DND-41 (cell line): ENCODE measurements at regions not wholly inside any gene's neighbourhood (a gene's known extent, or its start where the extent isn't known, plus 50 kb on each side); places are given as distances from the start of the nearest gene placed in this dataset.
A peak's percentile ranks its signal among the peaks of the same experiment; 100 is the strongest.

ENCODE experiments used
- EZH2 ChIP-seq: IDR thresholded peaks from 3 replicates; pipeline ENCODE4 v1.6.1; 2012; ENCODE audit warnings: borderline replicate concordance, low read depth, mild to moderate bottlenecking, moderate library complexity, low read length, inconsistent platforms; ENCODE audit not compliant: severe bottlenecking
- TF ChIP-seq, protein P1 (sequence below): IDR thresholded peaks from 2 replicates; pipeline ENCODE4 v1.5.1; 2012; ENCODE audit warnings: borderline replicate concordance, low read length, moderate library complexity, mild to moderate bottlenecking; ENCODE audit not compliant: poor library complexity, severe bottlenecking; ENCODE audit errors: extremely low read depth

DNA sequence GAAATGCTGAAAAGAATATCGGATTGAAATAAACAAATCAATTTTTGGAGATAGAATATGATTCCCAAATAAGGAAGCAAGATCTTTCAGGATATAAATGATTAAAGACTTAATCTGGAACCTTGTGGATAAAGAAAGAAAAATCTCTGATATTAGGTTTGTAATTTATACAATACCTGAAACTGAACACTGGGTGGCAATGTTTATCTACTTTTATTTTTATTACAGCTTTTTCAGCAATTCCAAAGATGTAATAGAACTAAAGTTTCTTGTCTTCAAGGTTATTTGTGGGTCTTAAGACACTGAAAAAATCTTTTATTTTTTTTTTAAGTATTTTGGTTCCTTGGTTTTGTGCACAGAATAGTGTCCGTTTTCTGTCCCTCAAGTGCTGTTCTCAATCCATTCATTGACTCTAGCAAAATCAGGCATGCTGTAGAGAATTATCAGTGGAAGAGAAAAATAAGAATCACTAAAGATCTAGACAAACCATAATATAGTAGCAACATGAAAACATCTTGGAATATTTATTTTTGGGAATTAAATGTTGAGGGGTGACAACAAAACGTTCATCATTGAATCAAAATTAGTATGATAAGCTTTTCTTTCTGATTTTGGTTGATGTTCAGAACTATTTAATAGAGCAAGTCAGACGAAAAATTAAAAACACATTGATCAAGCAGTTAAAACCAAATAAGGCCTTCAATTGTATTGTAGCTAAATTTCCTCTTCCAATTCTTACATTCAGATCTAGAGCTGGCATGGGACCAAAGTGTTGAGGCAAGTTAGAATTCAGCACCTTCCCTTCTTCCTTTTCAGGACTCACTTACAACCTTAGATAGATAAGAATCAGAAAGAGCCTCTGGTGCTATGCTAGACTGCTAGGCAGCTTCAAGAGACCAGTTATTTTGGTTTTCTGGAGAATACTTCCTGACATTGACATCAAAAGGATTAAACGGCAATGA is 704.4 kb upstream of the PCDH20 start:
- TF ChIP-seq, protein P1, sequence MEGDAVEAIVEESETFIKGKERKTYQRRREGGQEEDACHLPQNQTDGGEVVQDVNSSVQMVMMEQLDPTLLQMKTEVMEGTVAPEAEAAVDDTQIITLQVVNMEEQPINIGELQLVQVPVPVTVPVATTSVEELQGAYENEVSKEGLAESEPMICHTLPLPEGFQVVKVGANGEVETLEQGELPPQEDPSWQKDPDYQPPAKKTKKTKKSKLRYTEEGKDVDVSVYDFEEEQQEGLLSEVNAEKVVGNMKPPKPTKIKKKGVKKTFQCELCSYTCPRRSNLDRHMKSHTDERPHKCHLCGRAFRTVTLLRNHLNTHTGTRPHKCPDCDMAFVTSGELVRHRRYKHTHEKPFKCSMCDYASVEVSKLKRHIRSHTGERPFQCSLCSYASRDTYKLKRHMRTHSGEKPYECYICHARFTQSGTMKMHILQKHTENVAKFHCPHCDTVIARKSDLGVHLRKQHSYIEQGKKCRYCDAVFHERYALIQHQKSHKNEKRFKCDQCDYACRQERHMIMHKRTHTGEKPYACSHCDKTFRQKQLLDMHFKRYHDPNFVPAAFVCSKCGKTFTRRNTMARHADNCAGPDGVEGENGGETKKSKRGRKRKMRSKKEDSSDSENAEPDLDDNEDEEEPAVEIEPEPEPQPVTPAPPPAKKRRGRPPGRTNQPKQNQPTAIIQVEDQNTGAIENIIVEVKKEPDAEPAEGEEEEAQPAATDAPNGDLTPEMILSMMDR, result peak; percentile 58
- no peak for TF ChIP-seq EZH2
